Hippocampal formation (tissue), 2 donors: ENCODE measurements at regions not wholly inside any gene's neighbourhood (a gene's known extent, or its start where the extent isn't known, plus 50 kb on each side); places are given as distances from the start of the nearest gene placed in this dataset.
"Not testable (repeated sequence)": the region's sequence is repeated elsewhere in the genome, so short reads cannot be mapped to it uniquely, and the experiment has no call there.

Experiments used
- DNase-seq, 2 donors: peaks; one replicate each; lab custom pipeline; 2025; lab: John Stamatoyannopoulos, UW

DNA sequence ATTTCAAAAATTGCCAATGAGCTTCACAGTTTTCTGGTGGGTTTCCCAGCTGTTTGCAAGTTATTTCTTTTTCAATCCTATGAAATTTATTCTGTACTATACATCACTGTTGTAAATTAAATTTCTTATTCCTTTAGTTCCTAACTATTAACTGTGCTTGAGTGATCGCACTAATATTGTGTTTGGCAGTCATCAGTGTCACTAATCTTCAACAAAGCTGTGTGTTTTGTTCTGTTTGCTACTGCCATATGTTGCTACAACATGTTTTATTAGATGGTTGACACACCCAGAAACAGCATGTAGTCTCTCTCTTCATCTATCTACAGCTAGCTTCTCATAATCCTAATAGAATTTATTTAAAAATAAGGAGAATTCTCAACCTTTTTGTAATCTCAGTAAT, 453.6 kb upstream of the PRR20A start:
- no peak for DNase-seq

DNA sequence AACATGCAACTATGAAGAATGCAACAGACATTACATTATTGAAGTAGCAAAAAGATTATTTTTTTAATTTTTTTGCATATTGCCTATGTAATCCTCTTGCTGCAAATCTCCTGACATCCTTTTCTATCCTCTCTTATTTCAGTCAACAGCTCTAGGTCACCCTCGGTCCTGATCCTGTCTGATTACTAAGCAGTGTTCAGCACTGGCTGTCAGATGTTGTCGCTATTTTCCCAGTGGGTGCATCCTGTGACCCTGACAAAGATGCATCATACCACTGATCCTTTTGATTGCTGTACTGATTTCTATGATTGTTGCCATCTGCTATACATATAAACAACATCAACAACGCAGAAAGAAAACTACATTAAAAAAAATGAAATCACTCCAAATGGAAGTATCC, 443.7 kb upstream of the PRR20A start:
- DNase-seq: no peak

DNA sequence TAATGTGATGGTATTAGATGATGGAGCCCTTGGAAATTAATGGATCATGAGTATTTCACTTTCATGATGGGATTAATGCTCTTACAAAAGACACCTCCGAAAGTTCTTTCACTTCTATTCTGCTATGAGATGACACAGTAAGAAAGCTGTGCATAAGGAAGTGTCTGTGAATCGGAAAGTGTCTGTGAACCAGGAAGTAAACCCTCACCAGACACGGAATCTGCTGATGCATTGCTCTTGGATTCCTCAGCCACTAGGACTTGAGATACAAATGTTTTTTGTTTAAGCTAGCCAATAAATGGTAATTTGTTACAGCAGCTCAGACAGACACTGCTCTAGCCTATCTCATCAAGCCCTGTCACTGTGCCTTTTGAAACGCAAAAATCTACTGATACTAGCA, 440.4 kb upstream of the PRR20A start:
- DNase-seq: no peak

DNA sequence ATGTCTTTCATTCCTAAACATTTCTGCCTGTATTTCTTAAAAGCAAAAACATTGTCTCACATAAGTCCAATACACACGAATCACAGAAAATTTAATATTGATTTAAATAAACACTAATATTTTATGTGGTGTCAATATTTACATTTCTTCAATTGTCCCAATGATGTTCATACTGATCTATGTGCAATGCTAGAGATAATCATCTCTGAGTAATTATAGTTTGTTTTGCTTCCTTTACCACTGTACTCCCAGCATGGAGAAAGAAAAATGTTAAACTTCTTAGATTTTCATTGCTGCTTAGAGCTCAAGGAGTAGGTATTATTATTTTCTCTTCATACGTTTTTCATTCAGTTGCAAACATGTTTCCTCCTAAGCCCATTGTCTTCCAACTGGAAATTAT, 434.2 kb upstream of the PRR20A start:
- no peak for DNase-seq

DNA sequence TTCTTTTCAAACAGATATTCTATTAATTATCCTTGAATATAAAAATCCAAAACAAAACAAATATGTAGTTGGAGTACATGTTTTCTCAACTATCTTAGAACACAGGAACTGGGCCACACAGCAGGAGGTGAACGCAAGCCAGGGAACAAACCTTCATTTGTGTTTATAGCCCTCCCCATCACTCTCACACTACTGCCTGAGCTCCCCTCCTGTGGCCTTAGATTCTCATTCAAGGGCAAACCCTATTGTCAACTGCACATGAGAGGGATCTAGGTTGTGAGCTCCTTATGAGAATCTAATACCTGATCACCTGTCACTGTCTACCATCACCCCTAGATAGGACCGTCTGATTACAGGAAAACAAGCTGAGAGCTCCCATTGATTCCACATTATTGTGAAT, 427.1 kb upstream of the PRR20A start:
- no peak for DNase-seq

DNA sequence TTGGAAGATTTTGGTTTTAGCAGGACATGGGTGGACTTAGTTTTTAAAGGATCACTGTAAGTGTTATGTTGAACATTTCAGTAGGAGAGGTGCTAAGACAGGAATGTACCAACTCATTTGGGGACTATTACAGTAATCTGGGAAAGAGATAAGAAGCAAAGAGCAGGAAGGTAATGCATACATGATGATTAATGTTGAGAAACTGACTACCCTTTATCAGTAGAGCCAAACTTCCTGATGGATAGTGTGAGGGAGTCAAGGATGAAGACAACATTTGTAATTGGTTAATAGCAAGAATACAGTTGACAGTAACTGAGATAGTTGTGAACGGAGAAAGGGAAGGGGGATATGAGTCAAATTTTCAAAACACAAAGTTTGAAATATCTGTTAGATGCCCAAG, 421.9 kb upstream of the PRR20A start:
- DNase-seq: no peak

DNA sequence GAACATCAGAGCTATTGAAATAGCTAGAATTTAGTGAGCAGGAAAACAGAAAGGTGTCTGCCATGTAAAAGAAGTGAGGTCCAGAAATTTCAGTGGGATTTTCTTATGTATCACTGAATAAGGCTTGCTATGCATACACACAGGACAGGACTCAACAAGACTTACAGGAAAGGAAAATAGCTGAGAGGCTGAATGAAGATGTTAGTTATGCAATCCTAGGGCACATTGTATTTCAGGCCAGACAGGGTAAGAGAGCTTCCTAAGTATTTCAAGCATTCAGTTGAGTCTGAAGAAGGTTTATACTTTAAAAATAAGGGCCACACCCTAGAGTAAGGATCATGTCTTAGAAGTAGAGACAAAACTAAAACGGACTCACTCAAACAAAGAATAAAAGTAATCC, 419.9 kb upstream of the PRR20A start:
- no peak for DNase-seq

DNA sequence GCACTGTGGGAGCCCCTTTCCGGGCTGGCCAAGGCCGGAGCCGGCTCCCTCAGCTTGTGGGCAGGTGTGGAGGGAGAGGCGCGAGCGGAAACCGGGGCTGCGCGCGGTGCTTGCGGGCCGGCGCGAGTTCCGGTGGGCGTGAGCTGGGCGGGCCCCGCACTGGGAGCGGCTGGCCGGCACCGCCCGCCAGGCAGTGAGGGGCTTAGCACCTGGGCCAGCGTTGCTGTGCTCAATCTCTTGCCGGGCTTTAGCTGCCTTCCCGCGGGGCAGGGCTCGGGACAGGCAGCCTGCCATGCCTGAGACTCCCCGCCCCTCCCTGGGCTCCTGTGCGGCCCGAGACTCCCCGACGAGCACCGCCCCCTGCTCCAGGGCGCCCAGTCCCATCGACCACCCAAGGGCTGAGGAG, 405.2 kb upstream of the PRR20A start:
- DNase-seq: no peak

DNA sequence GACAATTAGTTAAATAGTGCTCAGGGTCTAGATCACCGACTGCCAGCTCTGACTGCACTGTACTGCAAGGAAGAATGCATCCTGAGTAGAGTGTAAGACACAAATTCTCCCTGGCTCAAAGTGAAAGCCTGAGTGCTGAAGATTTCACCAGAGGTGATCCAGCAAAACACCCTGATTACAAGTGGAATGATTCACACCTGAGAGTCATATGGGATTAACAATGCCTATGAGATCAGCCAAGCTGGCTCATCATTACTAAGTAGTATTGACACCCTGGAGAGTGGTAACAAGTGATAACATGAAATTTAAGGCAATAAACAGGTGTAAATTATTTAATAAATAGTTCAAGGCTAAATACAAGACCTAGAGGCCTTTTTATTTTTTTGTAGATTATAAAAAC, 403.8 kb upstream of the PRR20A start:
- no peak for DNase-seq

DNA sequence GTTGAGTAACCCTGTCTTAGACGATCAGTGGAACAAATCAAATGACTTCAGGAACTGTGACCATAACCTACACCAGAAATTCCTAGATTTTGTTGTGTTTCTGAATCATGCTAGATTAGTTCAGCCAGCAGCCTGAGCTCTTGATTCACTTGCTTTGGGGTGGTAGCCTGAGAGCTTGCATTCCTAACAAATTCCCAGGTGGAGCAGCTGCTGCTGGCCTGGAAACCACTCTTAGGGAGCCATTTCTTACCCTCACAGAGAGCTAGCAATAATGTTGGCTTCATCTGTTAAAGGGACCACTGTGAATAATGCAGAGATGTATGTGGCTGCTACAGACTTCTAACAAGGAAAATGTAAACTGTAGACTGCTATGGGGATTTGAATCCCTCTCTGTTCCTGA, 388.1 kb upstream of the PRR20A start:
- DNase-seq: no peak

DNA sequence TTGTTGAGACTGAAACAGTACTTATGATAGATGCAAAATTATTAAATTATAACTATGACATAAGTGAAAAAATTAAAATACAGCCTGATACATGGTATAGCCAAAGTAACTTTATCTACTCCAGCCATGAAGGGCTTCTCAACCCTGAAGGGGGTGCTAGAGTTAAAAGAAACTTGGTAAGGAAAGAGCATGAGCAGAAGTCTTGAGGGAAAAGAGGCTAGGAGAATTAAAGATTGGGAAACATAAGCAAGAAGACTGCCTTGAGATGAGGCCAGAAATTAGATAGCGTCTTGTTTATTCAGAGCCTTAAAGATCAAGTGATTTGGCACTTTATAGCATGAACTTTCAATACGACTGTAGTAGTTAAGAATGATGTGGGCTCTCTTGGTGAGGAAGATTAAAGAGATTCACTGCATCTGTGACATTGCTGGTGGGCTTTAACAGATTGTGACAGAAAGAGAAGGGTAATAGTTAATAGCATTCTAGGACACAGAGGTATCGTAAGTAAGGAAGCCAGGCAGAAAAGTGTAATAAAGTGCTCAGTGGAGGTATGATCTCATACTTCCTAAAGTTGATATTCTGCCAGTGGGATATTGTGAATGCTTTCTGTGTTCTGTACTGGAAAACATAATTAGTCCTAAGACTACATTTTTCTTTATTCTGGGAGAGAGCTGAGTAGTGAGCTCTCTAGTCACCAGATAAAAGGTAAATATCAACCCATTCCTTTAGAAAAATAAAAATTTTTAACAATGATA, 385.4 kb upstream of the PRR20A start:
- no peak for DNase-seq

DNA sequence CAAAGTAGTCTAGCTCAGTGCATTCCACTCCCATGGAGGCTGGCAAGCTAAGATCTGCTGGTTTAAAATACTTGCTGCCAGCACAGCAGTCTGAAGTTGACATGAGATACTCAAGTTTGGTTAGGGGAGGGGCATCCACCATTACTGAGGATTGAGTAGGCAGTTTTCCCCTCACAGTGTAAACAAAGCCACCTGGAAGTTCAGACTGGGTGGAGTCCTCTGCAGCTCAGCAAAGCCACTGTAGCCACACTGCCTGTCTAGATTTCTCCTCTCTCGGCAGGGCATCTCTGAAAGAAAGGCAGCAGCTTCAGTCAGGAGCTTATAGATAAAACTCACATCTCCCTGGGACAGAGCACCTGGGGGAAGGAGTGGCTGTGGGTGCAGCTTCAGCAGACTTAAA, 377.4 kb upstream of the PRR20A start:
- DNase-seq: not testable (repeated sequence)

DNA sequence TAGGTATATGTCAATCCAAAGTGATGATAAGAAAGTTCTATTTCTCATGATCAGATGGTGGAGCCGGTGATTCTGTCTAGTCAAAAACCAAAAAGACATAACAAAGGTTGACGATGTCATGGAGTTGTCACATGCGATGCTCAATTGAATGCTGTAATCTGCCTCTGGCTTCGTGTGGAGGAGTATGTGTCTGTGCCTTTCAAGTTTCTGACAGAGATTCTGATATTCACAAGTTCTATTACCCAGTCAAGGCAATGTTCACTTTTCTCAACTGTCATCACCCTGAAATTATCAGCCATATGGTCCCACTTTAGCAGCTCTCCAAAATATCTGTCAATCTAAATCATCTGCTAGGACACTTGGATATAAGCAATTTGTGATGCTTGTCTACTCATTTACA, 367.6 kb upstream of the PRR20A start:
- DNase-seq: no peak

DNA sequence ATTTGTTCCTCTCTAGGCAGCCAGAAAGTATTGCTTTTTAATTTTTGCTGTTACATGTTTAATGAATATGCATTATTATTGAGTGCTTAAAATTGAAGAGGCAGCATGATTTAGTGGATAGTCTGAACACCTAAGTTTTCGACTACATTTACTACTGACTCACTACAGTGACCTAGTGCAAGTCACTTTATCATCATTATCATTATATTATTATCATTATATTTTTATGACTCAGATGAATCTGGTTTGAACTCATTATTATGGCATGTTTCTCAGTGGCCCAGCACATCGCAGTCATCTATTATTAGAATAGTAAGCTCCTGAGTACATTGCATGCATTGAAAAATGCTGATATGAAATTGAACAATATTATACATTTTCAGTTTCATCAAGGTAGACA, 351.2 kb upstream of the PRR20A start:
- DNase-seq: no peak

DNA sequence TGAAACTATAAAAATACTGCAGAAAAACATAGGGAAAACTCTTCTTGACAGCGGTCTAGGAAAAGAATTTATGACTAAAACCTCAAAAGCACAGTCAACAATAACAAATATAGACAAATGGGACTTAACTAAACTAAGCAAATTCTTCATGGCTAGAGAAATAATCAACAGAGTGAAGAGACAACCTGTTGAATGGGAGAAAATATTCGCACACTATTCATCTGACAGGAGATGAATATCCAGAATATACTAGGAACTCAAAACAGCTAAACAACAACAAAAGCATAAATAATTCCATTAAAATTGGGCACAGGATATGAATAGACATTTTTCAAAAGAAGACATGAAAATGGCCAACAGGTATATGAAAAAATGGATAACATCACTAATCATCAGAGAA, 303.6 kb upstream of the PRR20A start:
- DNase-seq: no peak

DNA sequence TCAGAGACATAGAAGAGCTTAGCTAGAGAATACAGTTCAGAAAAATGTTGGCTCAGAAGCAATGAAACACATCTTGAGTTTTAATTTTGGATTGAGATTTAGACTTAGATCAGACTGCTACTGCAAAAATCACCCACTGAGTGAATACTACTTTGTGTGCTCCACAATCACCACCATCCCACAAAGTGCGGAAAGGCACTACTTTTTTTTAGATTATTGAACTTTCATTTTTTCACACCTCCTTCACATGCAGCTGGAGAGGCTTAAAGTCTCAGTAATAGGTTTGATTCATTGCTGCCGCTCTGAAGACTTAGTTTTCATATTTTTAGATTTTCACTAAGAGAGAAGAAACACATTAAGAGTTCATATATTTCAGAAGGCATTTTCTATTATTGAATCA, 289.9 kb upstream of the PRR20A start:
- DNase-seq: peak in 1 of 2 donors; percentile 13

DNA sequence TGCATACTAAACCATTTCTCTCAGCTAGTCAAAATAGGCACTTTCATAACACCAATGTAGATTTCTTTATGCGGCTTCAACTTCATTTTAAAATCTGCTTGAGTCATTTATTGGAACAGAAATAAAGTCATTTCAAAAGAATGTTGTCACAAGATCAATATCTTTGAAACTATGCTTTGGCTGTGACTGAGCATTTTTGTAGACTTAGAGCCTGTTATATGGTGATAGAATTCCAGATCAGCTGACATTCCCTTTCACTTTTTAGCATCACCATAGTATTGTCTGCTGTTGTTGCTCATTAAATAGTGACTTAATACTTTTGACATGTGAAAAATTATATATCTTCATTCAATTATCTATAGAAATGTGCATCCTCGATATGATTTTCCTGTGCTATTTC, 279.2 kb upstream of the PRR20A start:
- no peak for DNase-seq

DNA sequence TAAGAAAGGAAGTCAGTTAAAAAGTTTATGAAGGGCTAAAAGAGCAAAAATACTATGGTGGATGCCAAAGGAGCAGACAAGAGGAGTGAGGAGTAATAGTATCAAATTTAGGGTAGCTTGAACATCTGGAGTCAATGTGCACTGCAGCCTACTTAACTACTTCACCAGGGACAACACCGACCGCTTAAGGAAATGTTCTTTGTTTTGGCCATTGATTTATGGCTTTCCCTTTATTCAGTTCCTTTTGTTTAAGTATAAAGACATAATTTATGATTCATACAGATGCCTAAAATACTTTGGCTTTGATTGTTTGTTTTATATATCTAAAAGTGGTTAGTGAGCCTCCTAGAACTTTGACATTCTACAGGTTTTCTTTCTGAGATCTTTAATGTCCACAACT, 276.3 kb upstream of the PRR20A start:
- DNase-seq: no peak

DNA sequence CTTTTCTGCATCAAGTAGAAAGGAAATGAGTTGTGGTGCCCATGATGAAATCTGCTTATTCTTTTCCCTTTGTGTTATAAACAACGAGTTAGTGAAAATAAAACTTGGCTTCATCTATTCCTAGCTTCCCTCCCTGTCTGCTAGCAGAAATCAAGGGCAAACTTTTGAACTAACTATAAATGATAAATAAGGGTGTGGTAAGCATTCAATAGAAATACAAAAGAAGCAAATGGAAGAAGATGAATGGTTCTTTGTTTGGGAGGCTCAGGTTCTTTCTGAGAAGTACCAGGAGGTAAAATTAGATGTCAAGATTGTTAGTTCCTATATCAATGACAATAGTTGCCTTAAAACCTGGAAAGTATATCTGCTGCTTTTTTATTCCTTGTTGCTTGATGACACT, 275.3 kb upstream of the PRR20A start:
- no peak for DNase-seq

DNA sequence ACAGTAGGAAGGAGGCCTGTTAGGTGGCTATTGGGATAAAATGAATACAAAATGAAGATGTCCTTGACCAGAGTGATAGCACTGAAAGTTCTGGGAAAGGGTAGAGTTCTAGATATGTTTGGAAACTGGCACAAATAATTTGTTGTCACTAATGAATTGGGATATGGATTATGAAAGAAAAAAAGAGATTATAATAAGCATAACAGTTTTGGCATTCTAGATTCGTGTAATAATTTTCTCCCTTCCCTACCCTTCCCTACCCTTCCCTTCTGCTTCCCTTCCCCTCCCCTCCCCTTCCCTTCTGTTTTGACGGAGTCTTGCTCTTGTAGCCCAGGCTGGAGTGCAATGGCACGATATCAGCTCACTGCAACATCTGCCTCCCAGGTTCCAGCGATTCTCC, 271.0 kb upstream of the PRR20A start:
- DNase-seq: no peak

DNA sequence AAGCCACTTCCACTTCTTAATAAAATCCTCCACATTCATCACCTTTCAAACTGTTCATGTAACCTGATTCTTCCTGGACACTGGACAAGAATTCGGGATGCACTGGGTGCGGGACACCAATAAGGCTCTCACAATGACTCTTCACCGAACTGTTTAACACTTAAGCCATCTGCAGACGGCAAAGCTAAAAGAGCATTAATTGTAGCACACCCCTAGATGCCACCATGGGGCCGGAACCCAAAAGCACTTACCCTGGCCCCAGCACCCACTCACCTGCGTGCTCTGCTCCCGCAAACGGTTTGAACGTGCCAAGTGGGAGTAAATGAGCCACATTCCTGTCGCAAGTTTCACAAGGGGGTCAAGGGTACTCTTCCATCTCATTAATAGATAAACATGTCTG, 254.3 kb upstream of the PRR20A start:
- DNase-seq: no peak

DNA sequence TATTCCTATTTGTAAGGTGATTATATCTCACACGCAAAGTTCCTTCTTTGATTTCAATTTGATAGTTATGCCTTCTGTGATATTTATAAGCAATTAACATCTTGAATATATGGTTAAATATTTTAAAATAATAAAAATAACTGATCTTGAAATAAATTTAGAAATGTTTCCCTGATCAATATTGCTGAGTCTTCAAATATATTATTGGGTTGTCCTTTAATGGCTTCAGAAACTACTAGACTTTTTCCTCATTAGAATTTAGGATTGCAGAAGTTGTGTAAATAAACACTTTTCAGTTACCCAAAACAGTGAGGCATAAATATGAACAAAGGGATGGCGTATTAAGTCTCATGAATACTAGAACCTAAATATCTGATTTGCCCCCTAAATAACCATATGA, 252.3 kb upstream of the PRR20A start:
- DNase-seq: no peak

DNA sequence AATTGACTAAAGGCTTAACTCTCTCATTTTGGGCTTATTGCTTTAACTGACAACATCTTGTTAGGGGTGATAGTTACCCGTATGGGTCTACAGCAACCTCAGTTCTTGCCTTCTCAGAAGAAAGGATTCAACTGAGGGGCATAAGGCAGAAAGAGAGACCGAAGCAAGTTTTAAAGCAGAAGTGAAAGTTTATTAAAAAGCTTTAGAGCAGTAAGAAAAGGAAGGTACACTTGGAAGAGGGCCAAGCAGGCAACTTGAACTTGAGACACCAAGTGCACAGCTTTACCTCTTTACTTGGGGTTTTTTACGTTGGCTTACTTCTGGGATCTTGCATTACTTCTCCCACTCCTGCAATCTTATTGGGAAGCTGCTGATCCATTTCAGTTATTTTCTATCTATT, 246.9 kb upstream of the PRR20A start:
- DNase-seq: no peak

DNA sequence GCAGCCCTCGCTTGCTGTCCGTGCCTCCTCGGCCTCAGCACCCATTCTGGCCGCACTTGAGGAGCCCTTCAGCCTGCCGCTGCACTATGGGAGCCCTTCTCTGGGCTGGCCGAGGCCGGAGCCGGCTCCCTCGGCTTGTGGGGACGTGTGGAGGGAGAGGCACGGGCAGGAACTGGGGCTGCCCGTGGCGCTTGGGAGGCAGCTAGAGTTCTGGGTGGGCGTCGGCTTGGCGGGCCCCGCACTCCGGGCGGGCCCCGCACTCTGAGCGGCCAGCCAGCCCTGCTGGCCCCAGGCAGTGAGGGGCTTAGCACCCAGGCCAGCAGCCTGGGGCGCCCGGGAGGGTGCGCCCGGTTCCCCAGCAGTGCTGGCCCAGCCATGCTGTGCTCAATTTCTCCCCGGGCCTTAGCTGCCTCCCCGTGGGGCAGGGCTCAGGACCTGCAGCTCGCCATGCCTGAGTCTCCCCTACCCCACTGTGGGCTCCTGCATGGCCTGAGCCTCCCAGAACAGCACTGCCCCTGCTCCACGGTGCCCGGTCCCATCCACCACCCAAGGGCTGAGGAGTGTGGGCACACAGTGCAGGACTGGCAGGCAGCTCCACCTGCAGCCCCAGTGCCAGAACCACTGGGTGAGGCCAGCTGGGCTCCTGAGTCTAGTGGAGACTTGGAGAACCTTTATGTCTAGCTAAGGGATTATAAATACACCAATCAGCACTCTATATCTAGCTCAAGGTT, 240.0 kb upstream of the PRR20A start:
- DNase-seq: no peak
